ENCODE measurements at regions not wholly inside any gene's neighbourhood (a gene's known extent, or its start where the extent isn't known, plus 50 kb on each side); places are given as distances from the start of the nearest gene placed in this dataset.

GRCh38 chr1:104852151-104852550 lies 1102.5 kb downstream of the AMY1C start:
- no CpG with 5 or more reads among the region's 2 CpGs for WGBS (ENCODE audit: extremely low coverage, insufficient read length, low lambda C conversion rate)
- H4K8ac ChIP-seq (replicated peaks; ENCODE audit: insufficient read length, low read depth, low read length): no peak overlapping the region

More at GRCh38 chr1:104852151-104852550, 1102.5 kb downstream of the AMY1C start:
- H3K23me2 ChIP-seq (ENCODE audit: insufficient read length, low read depth, low read length, poor library complexity, severe bottlenecking): no peaks in the 10 kb centered on the region
- H3K9ac ChIP-seq (ENCODE audit: extremely low read depth, insufficient read length, low read length): no peak overlapping the region
- H2AK5ac ChIP-seq (ENCODE audit: insufficient read length, low read length): no peak overlapping the region
- no peak overlapping the region for H2BK120ac ChIP-seq (ENCODE audit: low read depth, low read length, poor library complexity, severe bottlenecking)
- no peak overlapping the region for H3K4me2 ChIP-seq (ENCODE audit: insufficient read depth, insufficient read length, low read length)
- H3K9me3 ChIP-seq (ENCODE audit: control insufficient read depth, low read depth, low read length): no peaks in the 10 kb centered on the region
- Mint-ChIP-seq H3K27me3 (ENCODE audit: low read depth) (no peaks in the 10 kb centered on the region), H3K9me3 (no peaks in the 10 kb centered on the region), H3K27ac (no peak overlapping the region), H3K36me3 (ENCODE audit: insufficient read depth in 1 of 3, low read depth in 3 of 3) (no peaks in the 10 kb centered on the region; a peak in 1 of 7 replicates), H3K4me1 (no peaks in the 10 kb centered on the region), H3K4me3 (no peak overlapping the region)
- no peak overlapping the region for H4K5ac ChIP-seq (ENCODE audit: insufficient read length, low read depth, low read length)
- H3K4ac ChIP-seq (ENCODE audit: low read depth, low read length): no peak overlapping the region
- H3K14ac ChIP-seq (ENCODE audit: insufficient read depth, low read length): no peak overlapping the region
- H3K27me3 ChIP-seq (ENCODE audit: insufficient read depth, low read length): no peaks in the 10 kb centered on the region
- no peak overlapping the region for H2BK20ac ChIP-seq (ENCODE audit: low read depth, low read length, poor library complexity, severe bottlenecking)
- no peak overlapping the region for H2BK12ac ChIP-seq (ENCODE audit: insufficient read length, low read depth, low read length)
- H3K27ac ChIP-seq (ENCODE audit: insufficient read length, low read depth, low read length): no peak overlapping the region
- H3K56ac ChIP-seq (ENCODE audit: insufficient read length, low read depth, low read length): no peak overlapping the region
- H2AFZ ChIP-seq (ENCODE audit: low read length): no peak overlapping the region
- H4K20me1 ChIP-seq (ENCODE audit: control insufficient read depth, insufficient read depth, insufficient read length): no peaks in the 10 kb centered on the region
- no peaks in the 10 kb centered on the region for H3K4me1 ChIP-seq (ENCODE audit: insufficient read depth, low read length)
- no peak overlapping the region for H3K23ac ChIP-seq (ENCODE audit: insufficient read length, low read depth, low read length)
- no peak overlapping the region for H2BK5ac ChIP-seq (ENCODE audit: insufficient read length, low read length)
- no peak for TF ChIP-seq CTCF (conservative IDR thresholded peaks at IDR 0.05)
- no peak overlapping the region for H2BK15ac ChIP-seq (ENCODE audit: low read depth, low read length)
- no peaks in the 10 kb centered on the region for H3K79me1 ChIP-seq (ENCODE audit: insufficient read depth, low read depth, low read length, poor library complexity, severe bottlenecking)
- no peak overlapping the region for H4K91ac ChIP-seq (ENCODE audit: insufficient read length, low read depth, low read length)
- DNase-seq: no peak
- H3K18ac ChIP-seq (ENCODE audit: insufficient read length, low read depth, low read length): no peak overlapping the region
- H3T11ph ChIP-seq (ENCODE audit: low read length): no peak overlapping the region
- H3K79me2 ChIP-seq (ENCODE audit: insufficient read depth, low read length): no peaks in the 10 kb centered on the region

Measured in H9 (cell line).